OCI-LY7 (cell line): ENCODE measurements at regions not wholly inside any gene's neighbourhood (a gene's known extent, or its start where the extent isn't known, plus 50 kb on each side); places are given as distances from the start of the nearest gene placed in this dataset.

Experiments used
- BruUV-seq: library from RNA; stranded (reverse); fragments of 400-500 nt; replicated peaks from 2 replicates; lab custom pipeline; 2021; lab: Mats Ljungman, UMichigan
- CTCF ChIA-PET: fragments of 300-600 bp; sonication (Branson Sonifier 250); formaldehyde crosslinking; loops from one replicate; lab custom pipeline; 2022; ENCODE audit warnings: antibody characterized with exemption; ENCODE audit not compliant: unreplicated experiment; lab: Charles Lee
- POLR2A ChIA-PET: fragments of 300-600 bp; sonication (Branson Sonifier 250); formaldehyde crosslinking; loops from one replicate; lab custom pipeline; 2022; ENCODE audit warnings: antibody characterized with exemption; lab: Charles Lee
- DNase-seq: peaks from one replicate; pipeline ENCODE4 v3.0.0-alpha.2; 2015; ENCODE audit warnings: low spot score
- H2AFZ ChIP-seq: fragments of 200-600 bp; sonication (generic), shearing (Covaris generic); 2 replicates; pipeline ENCODE4 v1.6.1; 2014; ENCODE audit warnings: mild to moderate bottlenecking, antibody characterized with exemption, low read length, moderate library complexity
- H3K27ac ChIP-seq: fragments of 200-600 bp; sonication (generic); 2 replicates; pipeline ENCODE4 v1.5.1; 2014; ENCODE audit warnings: mixed run types, low read depth, mild to moderate bottlenecking, moderate library complexity, low read length, inconsistent platforms; ENCODE audit not compliant: poor library complexity, severe bottlenecking
- H3K36me3 ChIP-seq: fragments of 200-600 bp; sonication (generic); 2 replicates; pipeline ENCODE4 v1.6.1; 2014; ENCODE audit warnings: mild to moderate bottlenecking, antibody characterized with exemption, low read length, moderate library complexity, mixed read lengths; ENCODE audit not compliant: insufficient read depth
- H3K4me1 ChIP-seq: fragments of 200-600 bp; sonication (generic); 2 replicates; pipeline ENCODE4 v1.5.1; 2014; ENCODE audit warnings: mild to moderate bottlenecking, low read length; ENCODE audit not compliant: insufficient read depth, poor library complexity, severe bottlenecking
- H3K4me2 ChIP-seq: fragments of 200-600 bp; sonication (generic); 2 replicates; pipeline ENCODE4 v1.6.1; 2014; ENCODE audit warnings: mild to moderate bottlenecking, low read length
- H3K4me3 ChIP-seq: fragments of 200-600 bp; sonication (generic); 2 replicates; pipeline ENCODE4 v1.5.1; 2014; ENCODE audit warnings: mild to moderate bottlenecking, low read depth, low read length; ENCODE audit not compliant: poor library complexity, severe bottlenecking
- H3K79me2 ChIP-seq: fragments of 200-600 bp; sonication (generic); 2 replicates; pipeline ENCODE4 v1.6.1; 2016; ENCODE audit warnings: low read depth, mild to moderate bottlenecking, low read length, moderate library complexity, mixed read lengths; ENCODE audit not compliant: insufficient read depth
- H3K9me2 ChIP-seq: fragments of 200-600 bp; sonication (generic); 2 replicates; pipeline ENCODE4 v1.6.1; 2016; ENCODE audit warnings: mild to moderate bottlenecking, low read length, mixed read lengths; ENCODE audit not compliant: insufficient read depth
- H3K9me3 ChIP-seq: fragments of 200-600 bp; sonication (generic); 2 replicates; pipeline ENCODE4 v1.6.1; 2014; ENCODE audit warnings: mild to moderate bottlenecking, mixed run types, low read length, mixed read lengths
- H4K20me1 ChIP-seq: fragments of 200-600 bp; sonication (generic); 2 replicates; pipeline ENCODE4 v1.6.1; 2014; ENCODE audit warnings: mild to moderate bottlenecking, antibody characterized with exemption, low read length, moderate library complexity, mixed read lengths; ENCODE audit not compliant: insufficient read depth
- CTCF ChIP-seq: fragments of 200-600 bp; sonication (generic); conservative IDR thresholded peaks from 2 replicates; pipeline ENCODE4 v1.5.1; 2014; ENCODE audit warnings: mild to moderate bottlenecking, antibody characterized with exemption, low read length, moderate library complexity, mixed read lengths
- EZH2phosphoT487 ChIP-seq: fragments of 200-600 bp; sonication (generic); IDR thresholded peaks from 2 replicates; pipeline ENCODE4 v1.6.1; 2018; ENCODE audit warnings: low read depth, borderline replicate concordance, mild to moderate bottlenecking, mixed run types, antibody characterized with exemption, low read length, moderate library complexity, mixed read lengths
- intact Hi-C: fragments of 100-400 bp; cut with micrococcal nuclease; formaldehyde crosslinking; loops from one replicate; pipeline ENCODE4 v1.10.0; 2022; ENCODE audit not compliant: unreplicated experiment

DNA sequence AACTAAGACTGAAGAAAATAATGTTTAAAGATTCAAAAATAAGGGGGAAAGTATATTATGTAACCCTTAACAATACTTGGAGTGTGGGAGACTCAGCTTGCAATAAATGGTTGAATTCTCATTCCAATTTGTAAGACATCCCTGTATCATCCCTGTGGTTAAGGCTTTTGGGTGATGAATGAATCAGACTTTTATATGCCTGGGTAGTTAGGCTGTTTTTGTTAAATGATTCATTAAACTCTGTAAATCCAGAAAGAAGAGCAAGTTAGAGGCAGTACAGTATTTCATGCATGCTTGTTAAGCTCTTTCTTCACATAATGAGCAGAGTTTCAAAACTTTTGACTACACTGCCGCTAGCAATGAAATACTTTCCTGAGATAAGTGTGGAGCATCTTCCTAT, 948.8 kb downstream of the SOCS6 start:
- ChIA-PET POLR2A (no interaction called here), CTCF (no interaction called here)
- Histone ChIP-seq H3K4me1 (no peaks in the 10 kb centered on the region), H3K9me3 (no peaks in the 10 kb centered on the region), H2AFZ (no peak overlapping the region), H3K4me2 (no peak overlapping the region), H3K9me2 (no peaks in the 10 kb centered on the region), H3K4me3 (no peak overlapping the region), H3K79me2 (no peaks in the 10 kb centered on the region), H4K20me1 (no peaks in the 10 kb centered on the region), H3K36me3 (no peaks in the 10 kb centered on the region), H3K27ac (no peak overlapping the region)
- TF ChIP-seq CTCF (no peak), EZH2phosphoT487 (no peak)
- no peak for DNase-seq
- intact Hi-C loops = no loop called here
- no TSS peak for BruUV-seq

- BruUV-seq = no TSS peak
These were observed 944.3 kb downstream of the SOCS6 start for GRCh38 chr18:71233177-71233576.

GRCh38 chr18:71223486-71223885, 934.6 kb downstream of the SOCS6 start:
- H3K4me1 ChIP-seq = no peaks in the 10 kb centered on the region
- POLR2A ChIA-PET = no interaction called here
- H3K9me2 ChIP-seq = no peaks in the 10 kb centered on the region
- TF ChIP-seq EZH2phosphoT487 (no peak), CTCF (no peak)
- no TSS peak for BruUV-seq
- H3K4me2 ChIP-seq = no peak overlapping the region
- intact Hi-C loops = no loop called here
- H3K79me2 ChIP-seq = no peaks in the 10 kb centered on the region
- CTCF ChIA-PET = no interaction called here
- DNase-seq = no peak
- H3K27ac ChIP-seq = no peak overlapping the region
- H3K4me3 ChIP-seq = no peak overlapping the region
- H4K20me1 ChIP-seq = no peaks in the 10 kb centered on the region
- H3K36me3 ChIP-seq = no peaks in the 10 kb centered on the region
- no peak overlapping the region for H2AFZ ChIP-seq
- no peaks in the 10 kb centered on the region for H3K9me3 ChIP-seq

More at GRCh38 chr18:71233177-71233576, 944.3 kb downstream of the SOCS6 start:
- no peaks in the 10 kb centered on the region for H3K36me3 ChIP-seq
- DNase-seq = no peak
- H4K20me1 ChIP-seq = no peaks in the 10 kb centered on the region
- POLR2A ChIA-PET = no interaction called here
- intact Hi-C loops = no loop called here
- no peaks in the 10 kb centered on the region for H3K79me2 ChIP-seq
- H3K9me3 ChIP-seq = no peaks in the 10 kb centered on the region
- H3K4me1 ChIP-seq = no peaks in the 10 kb centered on the region
- H3K4me2 ChIP-seq = no peak overlapping the region
- H3K9me2 ChIP-seq = no peaks in the 10 kb centered on the region
- no peak overlapping the region for H3K4me3 ChIP-seq
- TF ChIP-seq EZH2phosphoT487 (no peak), CTCF (no peak)
- CTCF ChIA-PET = no interaction called here
- H2AFZ ChIP-seq = no peak overlapping the region
- H3K27ac ChIP-seq = no peak overlapping the region
